SU-DHL-6 (cell line): ENCODE measurements at regions not wholly inside any gene's neighbourhood (a gene's known extent, or its start where the extent isn't known, plus 50 kb on each side); places are given as distances from the start of the nearest gene placed in this dataset.

Source experiments
- H2AFZ ChIP-seq: fragments of 200-600 bp; sonication (generic); 2 replicates; pipeline ENCODE4 v1.6.1; 2014; ENCODE audit warnings: low read depth, mild to moderate bottlenecking, moderate library complexity, mixed read lengths, antibody characterized with exemption, low read length; ENCODE audit not compliant: severe bottlenecking
- H3F3A ChIP-seq: fragments of 200-600 bp; shearing (Covaris generic); 2 replicates; pipeline ENCODE4 v1.6.0; 2016; ENCODE audit warnings: antibody characterized with exemption, mild to moderate bottlenecking; ENCODE audit not compliant: insufficient read depth
- H3K27ac ChIP-seq: fragments of 200-600 bp; sonication (generic); 2 replicates; pipeline ENCODE4 v1.5.1; 2016; ENCODE audit warnings: low read depth, mild to moderate bottlenecking, low read length, moderate library complexity, mixed read lengths
- H3K27me3 ChIP-seq: fragments of 200-600 bp; sonication (generic), shearing (Covaris generic); 2 replicates; pipeline ENCODE4 v1.6.0; 2014; ENCODE audit warnings: mild to moderate bottlenecking, low read length
- H3K36me3 ChIP-seq: fragments of 200-600 bp; sonication (generic); 2 replicates; pipeline ENCODE4 v1.6.1; 2014; ENCODE audit warnings: mild to moderate bottlenecking, low read length, mixed read lengths
- H3K4me2 ChIP-seq: fragments of 300-600, 200-600 bp; shearing (Covaris generic), sonication (generic); 2 replicates; pipeline ENCODE4 v1.6.0; 2014; ENCODE audit warnings: low read length, low read depth, mild to moderate bottlenecking; ENCODE audit not compliant: poor library complexity, severe bottlenecking
- H3K4me3 ChIP-seq: fragments of 200-600 bp; sonication (generic); 2 replicates; pipeline ENCODE4 v1.5.1; 2014; ENCODE audit warnings: antibody characterized with exemption, low read length, mild to moderate bottlenecking, mixed read lengths; ENCODE audit not compliant: insufficient read depth, poor library complexity, severe bottlenecking
- H3K79me2 ChIP-seq: fragments of 200-600 bp; sonication (generic); 2 replicates; pipeline ENCODE4 v1.6.1; 2014; ENCODE audit warnings: mild to moderate bottlenecking, low read length, moderate library complexity; ENCODE audit not compliant: insufficient read depth
- H3K9ac ChIP-seq: fragments of 200-600 bp; sonication (generic); 2 replicates; pipeline ENCODE4 v1.7.0; 2014; ENCODE audit warnings: mild to moderate bottlenecking, low read length
- H3K9me2 ChIP-seq: fragments of 200-600 bp; sonication (generic); replicated peaks from 2 replicates; pipeline ENCODE4 v1.6.1; 2014; ENCODE audit warnings: low read length; ENCODE audit not compliant: insufficient read depth
- H3K9me3 ChIP-seq: fragments of 200-600 bp; sonication (generic); 2 replicates; pipeline ENCODE4 v1.6.1; 2014; ENCODE audit warnings: low read length, mixed read lengths; ENCODE audit not compliant: insufficient read depth
- H4K20me1 ChIP-seq: fragments of 200-600 bp; sonication (generic); 2 replicates; pipeline ENCODE4 v1.6.1; 2014; ENCODE audit warnings: low read depth, mild to moderate bottlenecking, antibody characterized with exemption, low read length, moderate library complexity, mixed read lengths
- CTCF ChIP-seq: fragments of 200-600 bp; sonication (generic); IDR thresholded peaks from one replicate; pipeline ENCODE4 v1.5.1; 2017; ENCODE audit warnings: antibody characterized with exemption, mild to moderate bottlenecking, low read length, moderate library complexity; ENCODE audit not compliant: insufficient read depth, poor library complexity, severe bottlenecking
- EZH2phosphoT487 ChIP-seq: fragments of 200-600 bp; sonication (generic), shearing (Covaris generic); conservative IDR thresholded peaks from 2 replicates; pipeline ENCODE4 v1.6.1; 2018; ENCODE audit warnings: mild to moderate bottlenecking, antibody characterized with exemption, low read length, moderate library complexity, mixed read lengths

- H2AFZ ChIP-seq: no peak overlapping the region
- no peak overlapping the region for H3K4me2 ChIP-seq
Measured at GRCh38 chr10:124253006-124253405, 159.6 kb upstream of the CHST15 start.

GRCh38 chr10:124252097-124252715 lies 158.8 kb upstream of the CHST15 start:
- H3K36me3 ChIP-seq: no peaks in the 10 kb centered on the region
- no peak overlapping the region for H3K27ac ChIP-seq
- H2AFZ ChIP-seq: no peak overlapping the region
- H3K27me3 ChIP-seq: no peaks in the 10 kb centered on the region
- H3K9ac ChIP-seq: no peak overlapping the region
- H3K9me2 ChIP-seq: no peaks in the 10 kb centered on the region
- no peak overlapping the region for H3K4me2 ChIP-seq
- no peak overlapping the region for H3K4me3 ChIP-seq
- TF ChIP-seq EZH2phosphoT487: no peak
- no peak for TF ChIP-seq CTCF
- H3K9me3 ChIP-seq: no peaks in the 10 kb centered on the region
- H3F3A ChIP-seq: no peaks in the 10 kb centered on the region
- no peaks in the 10 kb centered on the region for H3K79me2 ChIP-seq
- no peaks in the 10 kb centered on the region for H4K20me1 ChIP-seq

More at GRCh38 chr10:124253006-124253405, 159.6 kb upstream of the CHST15 start:
- Histone ChIP-seq H3K36me3 (no peaks in the 10 kb centered on the region), H3K27ac (no peak overlapping the region), H3K9me2 (no peaks in the 10 kb centered on the region), H3K79me2 (no peaks in the 10 kb centered on the region), H3K4me3 (no peak overlapping the region), H3K9me3 (no peaks in the 10 kb centered on the region), H3K9ac (no peak overlapping the region), H3K27me3 (no peaks in the 10 kb centered on the region), H3F3A (no peaks in the 10 kb centered on the region), H4K20me1 (no peaks in the 10 kb centered on the region)
- no peak for TF ChIP-seq EZH2phosphoT487
- no peak for TF ChIP-seq CTCF

- Histone ChIP-seq H3K9ac (no peak overlapping the region), H4K20me1 (no peaks in the 10 kb centered on the region), H2AFZ (no peak overlapping the region), H3K27ac (no peak overlapping the region), H3K9me2 (no peaks in the 10 kb centered on the region), H3K79me2 (no peaks in the 10 kb centered on the region), H3K9me3 (no peaks in the 10 kb centered on the region), H3K27me3 (no peaks in the 10 kb centered on the region), H3K36me3 (no peaks in the 10 kb centered on the region), H3K4me3 (no peak overlapping the region), H3K4me2 (no peak overlapping the region), H3F3A (no peaks in the 10 kb centered on the region)
- TF ChIP-seq EZH2phosphoT487: no peak
- TF ChIP-seq CTCF: no peak
Measured at GRCh38 chr10:124251317-124252065, 158.1 kb upstream of the CHST15 start.
